KBM-7 (cell line): ENCODE measurements at regions not wholly inside any gene's neighbourhood (a gene's known extent, or its start where the extent isn't known, plus 50 kb on each side); places are given as distances from the start of the nearest gene placed in this dataset.

ENCODE experiments used
- DNase-seq: peaks from one replicate; pipeline ENCODE4 v3.0.0-alpha.2; 2015
- in situ Hi-C: fragments of 300-500 bp; cut with MboI; formaldehyde crosslinking; loops from 2 replicates; pipeline ENCODE4 v1.14.3; 2020; ENCODE audit warnings: low sequenced_read_pairs, low pct_unique_long_range_greater_than_20kb, mixed read lengths

- DNase-seq = no peak
- in situ Hi-C loops = no loop called here
Observed at GRCh38 chr6:84390851-84391250, 163.4 kb upstream of the CEP162 start.

DNA sequence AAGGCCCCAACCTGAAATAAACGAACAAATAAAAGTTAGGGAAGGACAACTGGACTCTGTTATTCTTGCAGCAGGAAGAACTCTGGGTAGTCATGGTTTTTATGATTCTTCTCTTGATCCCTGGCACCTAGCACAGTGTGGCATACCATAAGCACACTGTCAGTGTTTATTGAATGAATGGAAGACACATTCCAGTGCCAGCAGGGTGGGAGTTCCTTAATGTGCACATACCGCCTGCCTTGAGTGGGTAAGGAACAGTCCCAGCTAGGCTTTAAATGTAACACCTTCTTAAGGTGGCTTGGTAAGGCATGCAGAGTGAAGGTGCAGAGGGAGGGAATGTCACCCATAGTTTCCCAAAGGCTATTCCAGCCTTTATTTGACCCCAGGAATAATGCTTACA lies 162.9 kb upstream of the CEP162 start:
- in situ Hi-C loops = no loop called here
- DNase-seq = no peak

DNA sequence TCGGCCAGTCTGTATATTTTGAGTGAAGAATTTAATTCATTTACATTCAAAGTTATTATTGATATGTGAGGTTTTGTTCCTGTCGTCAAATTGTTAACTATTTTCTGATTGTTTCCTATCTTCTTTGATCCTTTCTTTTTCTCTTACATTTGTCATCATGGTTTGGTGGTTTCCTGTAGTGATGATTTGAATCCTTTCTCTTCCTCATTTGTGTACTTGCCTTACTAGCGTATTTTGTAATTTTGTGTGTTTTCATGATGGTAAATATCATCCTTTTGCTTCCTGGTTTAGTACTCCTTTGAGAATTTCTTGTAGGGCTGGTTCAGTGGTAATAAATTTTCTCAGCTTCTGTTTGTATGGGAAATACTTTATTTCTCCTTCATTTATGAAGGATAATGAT lies 151.7 kb upstream of the CEP162 start:
- no peak for DNase-seq
- in situ Hi-C loops = no loop called here

- in situ Hi-C loops = no loop called here
- no peak for DNase-seq
Observed at GRCh38 chr6:84372290-84372689, 144.8 kb upstream of the CEP162 start.

GRCh38 chr6:84371681-84372080 lies 144.2 kb upstream of the CEP162 start:
- in situ Hi-C loops = no loop called here
- DNase-seq = no peak

GRCh38 chr6:84362193-84362821 lies 134.9 kb upstream of the CEP162 start:
- no peak for DNase-seq
- in situ Hi-C loops = no loop called here

GRCh38 chr6:84361372-84362192 lies 134.1 kb upstream of the CEP162 start:
- in situ Hi-C loops = no loop called here
- no peak for DNase-seq

GRCh38 chr6:84360039-84360438 lies 132.6 kb upstream of the CEP162 start:
- in situ Hi-C loops = no loop called here
- no peak for DNase-seq

- in situ Hi-C loops = no loop called here
- no peak for DNase-seq
Observed at GRCh38 chr6:84358581-84358980, 131.1 kb upstream of the CEP162 start.

GRCh38 chr6:84357631-84358030 lies 130.2 kb upstream of the CEP162 start:
- no peak for DNase-seq
- in situ Hi-C loops = no loop called here

- no peak for DNase-seq
- in situ Hi-C loops = no loop called here
Observed at GRCh38 chr6:84356907-84357306, 129.5 kb upstream of the CEP162 start.

DNA sequence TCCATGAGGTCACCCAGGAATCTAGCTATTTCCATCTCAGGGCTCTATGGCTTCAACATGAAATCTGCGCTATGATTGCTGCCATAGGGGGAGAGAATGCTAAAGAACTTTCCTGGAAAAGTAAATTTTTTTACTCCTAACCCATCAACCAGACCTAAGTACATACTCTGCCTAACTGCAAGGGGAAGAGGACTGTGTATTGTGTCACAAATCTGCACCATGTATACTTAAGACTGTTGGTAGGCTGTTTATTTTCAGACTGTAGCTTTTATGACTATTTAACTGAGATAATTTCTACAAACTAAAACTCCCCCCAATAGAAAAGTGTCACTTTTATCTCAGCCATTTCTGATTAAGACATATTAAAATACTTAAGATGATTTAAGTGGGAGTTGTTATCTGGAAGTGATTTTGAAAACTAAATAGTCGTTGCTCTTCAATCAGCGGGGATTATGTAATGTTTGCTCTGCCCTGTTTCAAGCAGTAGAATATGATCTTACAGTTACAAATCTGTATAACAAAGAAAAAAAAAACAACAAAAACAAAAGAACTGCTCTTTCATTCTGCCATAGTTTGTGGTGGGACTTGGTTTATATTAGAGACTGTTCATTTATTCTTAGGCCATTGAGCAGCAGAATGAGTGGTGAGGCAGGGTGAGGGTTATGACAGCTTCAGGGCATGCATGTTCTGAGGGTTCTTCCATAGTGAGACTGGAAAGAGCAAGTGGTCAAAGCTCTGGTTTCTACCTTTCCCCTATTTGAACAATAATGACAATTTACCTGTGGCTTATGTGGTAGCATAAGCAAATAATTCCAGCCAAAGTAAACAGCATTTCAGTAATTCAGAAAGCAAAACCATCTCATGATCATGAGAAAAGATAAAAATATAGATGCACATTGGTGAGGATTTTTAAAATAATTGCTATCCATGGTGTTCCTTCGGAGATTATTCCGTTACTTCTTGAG lies 126.3 kb upstream of the CEP162 start:
- in situ Hi-C loops = no loop called here
- DNase-seq = no peak

GRCh38 chr6:84350397-84350796 lies 123.0 kb upstream of the CEP162 start:
- in situ Hi-C loops = no loop called here
- no peak for DNase-seq

- in situ Hi-C loops = no loop called here
- no peak for DNase-seq
Observed at GRCh38 chr6:84349542-84349941, 122.1 kb upstream of the CEP162 start.

- no peak for DNase-seq
- in situ Hi-C loops = no loop called here
Observed at GRCh38 chr6:84348801-84349200, 121.4 kb upstream of the CEP162 start.

DNA sequence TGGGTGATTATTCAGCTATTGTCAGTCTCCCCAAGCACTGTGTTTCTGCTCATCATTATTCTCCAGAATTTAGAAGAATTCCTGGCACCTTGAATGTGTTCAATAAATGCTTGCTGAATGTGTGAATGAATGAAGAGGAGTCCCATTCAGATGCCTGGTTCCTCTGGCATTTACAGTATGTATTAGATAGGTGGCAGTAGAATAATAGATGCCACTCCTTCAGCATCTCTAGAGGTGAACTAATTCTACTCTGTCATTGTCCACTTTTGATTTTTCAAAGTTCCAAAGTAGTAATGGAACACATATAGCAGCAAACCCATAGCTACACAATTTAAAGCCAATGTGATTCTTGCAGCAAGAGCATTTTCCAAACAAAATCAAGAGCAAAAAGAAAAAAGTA lies 118.9 kb upstream of the CEP162 start:
- in situ Hi-C loops = no loop called here
- DNase-seq = no peak

GRCh38 chr6:84344005-84344404 lies 116.6 kb upstream of the CEP162 start:
- in situ Hi-C loops = no loop called here
- peak; percentile 11 for DNase-seq

GRCh38 chr6:84340422-84340821 lies 113.0 kb upstream of the CEP162 start:
- DNase-seq = no peak
- in situ Hi-C loops = no loop called here

- in situ Hi-C loops = no loop called here
- DNase-seq = no peak
Observed at GRCh38 chr6:84333842-84334241, 106.4 kb upstream of the CEP162 start.
